RPMI7951 (cell line): ENCODE measurements at regions not wholly inside any gene's neighbourhood (a gene's known extent, or its start where the extent isn't known, plus 50 kb on each side); places are given as distances from the start of the nearest gene placed in this dataset.
"Not testable (repeated sequence)": the region's sequence is repeated elsewhere in the genome, so short reads cannot be mapped to it uniquely, and the experiment has no call there.

ENCODE experiments used
- DNase-seq: peaks from one replicate; pipeline ENCODE4 v3.0.0-alpha.2; 2012; ENCODE audit warnings: low read depth

DNA sequence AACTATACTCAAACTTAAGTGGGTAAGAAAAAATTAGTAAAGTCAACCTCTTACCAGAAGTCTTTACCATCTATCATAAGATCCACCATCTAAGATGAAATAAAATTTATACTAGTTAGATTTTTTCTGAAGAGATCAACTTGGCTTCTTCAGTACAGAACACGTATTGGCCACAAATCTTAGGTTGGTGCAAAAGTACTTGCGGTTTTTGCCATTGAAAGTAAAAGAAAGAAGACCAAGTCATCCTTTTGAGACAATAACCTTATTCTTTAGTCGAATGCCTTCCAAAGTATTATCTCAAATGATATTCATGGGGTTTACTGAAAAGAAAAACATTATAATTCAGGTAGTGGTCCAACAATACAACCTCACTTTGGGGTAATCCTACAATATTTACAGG, 292.6 kb upstream of the PTCHD4 start:
- DNase-seq: no peak

DNA sequence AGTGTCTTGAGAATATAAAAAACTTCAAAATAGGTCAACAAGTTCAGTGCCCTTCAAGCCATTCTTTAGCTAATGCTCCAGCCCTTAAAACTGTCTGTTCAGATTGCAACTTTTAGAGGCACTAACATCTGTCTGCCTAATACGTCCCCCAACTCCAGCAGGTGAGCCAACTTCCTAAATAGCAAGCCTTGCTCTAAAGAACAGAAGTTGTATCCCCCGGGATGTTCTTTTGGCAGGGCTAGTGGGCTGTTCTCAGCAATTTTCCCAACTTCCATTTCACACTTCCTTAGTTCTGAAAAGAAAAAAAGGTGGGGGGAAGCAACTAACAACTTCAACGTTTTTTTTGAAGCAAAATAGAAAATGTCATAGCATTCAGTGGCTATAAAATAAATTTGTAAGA, 290.0 kb upstream of the PTCHD4 start:
- no peak for DNase-seq

DNA sequence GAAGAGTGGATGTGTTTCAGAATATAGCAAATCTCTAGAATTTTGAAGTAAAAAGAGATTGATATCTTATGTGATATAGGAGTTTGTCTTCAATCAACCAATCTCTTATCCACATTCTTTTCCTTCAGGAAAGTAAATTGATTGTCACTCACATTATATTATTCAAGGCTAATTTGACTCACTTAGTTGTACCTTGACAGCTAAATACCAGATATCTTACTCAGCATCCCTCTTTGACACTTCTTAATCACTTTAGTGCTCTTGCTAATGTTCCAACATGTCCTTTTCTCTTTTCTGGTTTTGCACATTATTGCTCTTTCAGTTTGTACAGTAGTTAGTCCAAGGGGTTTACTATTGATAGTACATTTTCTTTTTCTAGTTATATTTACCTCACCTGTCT, 286.9 kb upstream of the PTCHD4 start:
- no peak for DNase-seq

DNA sequence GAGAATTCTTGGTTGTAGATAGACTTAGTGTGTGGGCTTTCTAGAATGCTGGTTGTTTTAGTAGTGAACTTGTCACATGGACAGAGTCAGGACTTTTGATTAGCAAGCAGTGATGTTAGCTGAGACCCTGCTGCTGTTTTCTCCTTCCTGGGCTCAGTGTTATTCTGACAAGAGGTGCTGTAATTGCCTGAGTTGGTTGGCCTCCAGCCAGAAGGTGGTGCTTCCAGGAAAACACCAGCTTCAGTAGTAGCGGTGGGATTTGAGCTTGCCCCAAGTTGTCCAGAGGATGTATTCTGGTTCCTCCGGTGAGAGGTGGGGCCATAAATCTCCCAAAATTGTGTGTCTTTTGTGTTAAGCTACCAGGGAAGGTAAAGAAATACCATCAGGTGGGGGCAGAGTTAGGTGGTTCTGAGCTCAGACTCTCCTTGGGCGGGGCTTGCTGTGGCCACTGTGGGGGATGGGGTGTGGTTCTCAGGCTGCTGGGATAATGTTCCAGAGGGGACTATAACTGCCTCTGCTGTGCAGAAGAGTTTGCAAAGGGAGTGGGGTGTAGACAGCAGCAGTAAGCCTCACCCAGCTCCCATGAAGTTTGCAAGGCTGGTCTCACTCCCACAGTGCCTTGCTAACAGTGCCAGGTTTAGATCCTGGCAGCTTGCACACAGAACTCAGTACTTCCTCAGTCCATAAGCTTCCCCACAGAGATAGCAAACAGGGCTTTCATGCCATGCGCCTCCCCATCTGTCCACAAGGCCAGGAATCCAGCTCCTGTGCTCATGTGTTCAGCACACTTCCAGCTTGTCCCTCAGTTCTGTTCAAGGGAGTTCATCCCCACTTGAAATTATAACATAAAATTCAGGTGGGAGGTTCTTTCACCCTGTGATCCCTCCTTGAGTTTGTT, 278.4 kb upstream of the PTCHD4 start:
- DNase-seq: no peak

DNA sequence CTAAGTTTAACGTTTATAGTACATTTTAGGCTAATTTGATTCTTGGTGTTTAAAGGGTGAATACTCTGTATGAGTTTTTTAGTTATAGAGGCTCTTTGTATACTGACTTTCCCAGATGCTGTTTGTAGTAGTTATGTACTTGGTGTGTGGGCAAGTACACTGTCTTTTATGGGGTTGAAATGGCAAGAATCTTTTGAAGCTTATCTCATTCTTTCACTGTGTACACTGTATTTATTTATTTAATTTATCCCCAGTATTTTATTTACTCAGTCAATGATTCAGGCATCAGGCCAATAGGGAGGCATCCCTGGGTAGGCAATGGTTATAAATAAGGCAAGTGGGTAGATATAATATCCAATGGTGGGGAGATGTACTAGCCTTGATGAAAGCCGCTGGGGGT, 277.0 kb upstream of the PTCHD4 start:
- DNase-seq: no peak

DNA sequence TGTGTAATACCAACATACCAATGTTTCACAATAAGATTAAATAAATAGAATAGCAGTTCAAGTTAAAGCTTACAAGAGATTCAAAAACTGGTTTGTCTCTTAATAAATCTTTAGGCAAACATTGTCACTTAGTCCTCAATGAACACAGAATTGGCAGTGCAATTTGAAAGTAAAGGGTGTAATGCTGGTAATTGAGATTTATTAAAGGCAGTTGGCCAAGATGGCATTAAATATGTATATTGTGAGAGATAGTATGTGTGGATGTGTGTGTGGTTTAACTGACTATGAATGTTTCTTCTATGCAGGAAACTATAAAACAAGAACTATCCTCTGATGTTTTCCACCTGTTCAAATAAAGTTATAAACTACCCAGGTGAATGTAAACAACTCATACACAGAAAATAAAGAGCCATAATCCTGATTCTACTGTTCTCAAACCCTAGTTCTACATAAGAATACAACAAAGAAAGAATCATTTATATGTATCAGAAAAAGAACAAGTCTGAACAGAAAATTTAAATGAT, 267.9 kb upstream of the PTCHD4 start:
- DNase-seq: no peak

DNA sequence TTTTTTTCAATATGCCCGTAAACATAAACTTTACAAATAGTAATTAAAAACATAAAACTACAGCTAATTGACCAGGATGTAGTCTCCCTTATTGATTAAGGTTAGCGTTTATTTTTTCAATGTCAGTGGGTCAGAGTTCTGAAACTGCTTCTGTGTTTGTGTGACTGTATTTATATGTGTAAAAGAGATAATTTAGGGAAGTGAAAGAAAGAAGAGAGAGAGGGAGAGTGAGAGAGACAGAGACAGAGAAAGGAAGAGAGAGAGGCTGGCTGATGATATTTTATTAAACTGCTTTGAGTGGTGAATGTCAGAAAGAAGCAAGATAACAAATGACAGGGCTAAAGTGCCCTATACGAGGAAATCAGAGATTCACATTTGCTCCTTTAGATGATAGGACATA, 266.1 kb upstream of the PTCHD4 start:
- no peak for DNase-seq

DNA sequence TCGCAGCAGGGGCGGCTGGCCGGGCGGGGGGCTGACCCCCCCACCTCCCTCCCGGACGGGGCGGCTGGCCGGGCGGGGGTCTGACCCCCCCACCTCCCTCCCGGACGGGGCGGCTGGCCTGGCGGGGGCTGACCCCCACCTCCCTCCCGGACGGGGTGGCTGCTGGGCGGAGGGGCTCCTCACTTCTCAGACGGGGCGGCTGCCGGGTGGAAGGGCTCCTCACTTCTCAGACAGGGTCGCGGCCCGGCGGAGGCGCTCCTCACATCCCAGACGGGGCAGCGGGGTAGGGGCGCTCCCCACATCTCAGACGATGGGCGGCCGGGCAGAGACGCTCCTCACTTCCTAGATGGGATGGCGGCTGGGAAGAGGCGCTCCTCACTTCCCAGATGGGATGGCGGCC, 260.2 kb upstream of the PTCHD4 start:
- not testable (repeated sequence) for DNase-seq

DNA sequence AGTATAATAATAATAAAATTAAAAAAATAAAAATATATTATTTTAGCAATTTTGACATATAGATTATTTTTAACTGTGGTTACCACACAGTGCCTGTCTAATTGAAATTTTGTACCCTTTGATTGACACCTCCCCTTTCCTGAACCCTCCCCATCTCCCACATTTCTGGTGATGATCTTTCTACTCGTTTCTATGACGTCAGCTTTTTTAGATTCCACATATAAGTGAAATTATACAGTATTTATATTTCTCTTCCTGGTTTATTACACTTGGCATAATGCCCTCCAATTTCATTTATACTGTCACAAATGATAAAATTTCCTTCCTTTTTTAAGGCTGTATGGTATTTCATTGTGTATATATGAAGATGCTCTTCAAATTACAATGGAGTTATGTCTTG, 258.1 kb upstream of the PTCHD4 start:
- no peak for DNase-seq

DNA sequence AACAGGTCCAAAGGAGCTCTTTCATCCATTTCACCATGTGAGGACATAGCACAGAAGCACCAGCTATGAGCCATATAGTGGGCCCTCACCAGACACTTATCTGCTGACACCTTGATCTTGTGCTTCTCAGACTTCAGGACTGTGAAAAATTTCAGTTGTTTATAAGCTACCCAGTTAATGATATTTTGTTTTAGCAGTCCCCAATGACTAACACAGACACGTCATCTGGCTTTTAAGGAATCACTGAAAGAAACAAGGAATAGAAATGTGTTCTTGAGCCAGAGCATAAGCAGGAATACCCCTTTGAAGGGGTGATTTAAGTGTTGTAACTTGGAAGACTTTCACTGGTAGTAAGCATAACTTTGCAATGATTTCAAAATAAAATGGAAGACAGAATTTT, 214.7 kb upstream of the PTCHD4 start:
- DNase-seq: no peak

DNA sequence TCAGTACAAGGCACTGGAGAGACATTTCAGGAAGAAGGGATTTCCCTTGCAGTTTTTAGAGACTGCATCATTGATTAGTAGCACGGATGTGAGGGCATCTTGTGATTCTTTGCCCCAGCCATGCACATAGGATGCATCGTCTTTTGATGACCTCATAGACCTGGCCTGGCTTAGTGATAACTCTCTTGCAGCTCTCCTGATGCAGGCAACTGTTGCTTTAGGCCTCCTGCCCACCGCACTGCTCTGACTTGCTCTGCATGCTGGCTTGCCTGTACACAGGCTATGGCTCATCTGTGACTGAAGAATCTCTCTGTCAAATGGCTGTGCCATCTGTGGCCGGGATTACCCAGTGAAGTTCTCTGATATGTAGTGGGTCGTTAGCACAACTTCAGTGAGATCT, 207.7 kb upstream of the PTCHD4 start:
- DNase-seq: no peak

DNA sequence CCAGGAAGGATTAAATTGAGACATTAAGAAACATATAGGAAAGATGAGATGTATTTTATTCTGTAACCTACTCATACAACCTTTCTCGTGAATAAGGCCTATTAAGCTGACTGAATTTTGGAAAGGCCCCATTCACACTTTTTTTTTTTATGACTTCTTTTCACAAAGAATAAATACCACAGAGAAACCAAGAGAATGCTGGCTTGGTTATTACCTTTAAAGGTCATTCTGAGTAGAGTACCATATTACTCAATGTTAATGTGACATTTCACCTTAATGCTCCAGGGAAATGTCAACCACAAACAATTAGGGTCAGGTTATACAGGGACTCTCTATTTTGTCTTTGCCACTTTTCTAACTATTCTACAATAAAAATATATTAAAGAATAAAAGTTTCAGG, 204.9 kb upstream of the PTCHD4 start:
- no peak for DNase-seq

DNA sequence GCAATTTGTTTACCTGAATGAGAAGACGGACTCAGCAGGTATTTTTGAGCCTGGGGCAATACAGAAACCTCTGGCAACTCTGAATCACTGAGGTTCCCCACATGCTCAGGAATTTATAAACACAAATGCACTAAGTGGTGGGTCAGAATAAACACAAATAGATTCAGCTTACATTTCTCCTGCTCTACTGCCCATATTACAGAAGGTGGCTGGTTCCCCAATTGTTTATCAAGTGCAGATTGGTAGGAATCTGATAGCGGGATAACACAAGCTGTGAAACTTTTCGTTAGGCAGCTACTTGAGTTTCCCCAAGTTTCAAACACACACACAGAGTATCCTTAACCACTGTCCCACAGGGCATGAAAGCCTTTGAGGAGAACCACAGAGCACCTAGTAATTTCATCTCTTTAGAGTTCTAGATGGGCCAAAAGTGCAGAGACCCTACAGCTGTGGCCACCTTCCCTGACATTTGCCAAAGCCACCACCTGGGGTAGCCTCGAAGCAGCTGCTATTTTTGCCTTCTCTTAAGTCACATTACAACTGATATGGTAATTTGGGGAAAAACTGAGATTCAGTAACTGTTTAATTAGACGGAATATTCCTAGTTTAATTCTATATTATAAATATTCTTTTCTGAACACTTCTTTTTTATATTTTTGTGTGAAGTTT, 204.2 kb upstream of the PTCHD4 start:
- DNase-seq: no peak

DNA sequence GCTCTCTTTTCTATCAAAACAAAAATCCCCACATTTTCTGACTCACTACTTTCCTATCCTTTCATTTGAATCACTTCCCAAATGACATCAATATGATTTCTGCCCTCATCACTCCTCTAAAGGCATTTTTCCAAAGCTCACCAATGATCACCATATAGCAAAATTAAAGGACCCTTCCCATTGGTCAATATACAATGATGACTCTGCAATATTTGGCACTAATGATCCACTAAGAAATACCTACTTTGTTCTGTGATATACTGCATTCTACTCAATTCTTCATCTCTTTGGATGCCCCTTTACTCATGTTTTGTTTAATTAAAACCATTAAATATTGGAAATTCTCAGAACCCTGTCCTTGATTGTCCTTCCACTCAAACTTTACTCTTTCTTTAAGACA, 200.3 kb upstream of the PTCHD4 start:
- DNase-seq: no peak

DNA sequence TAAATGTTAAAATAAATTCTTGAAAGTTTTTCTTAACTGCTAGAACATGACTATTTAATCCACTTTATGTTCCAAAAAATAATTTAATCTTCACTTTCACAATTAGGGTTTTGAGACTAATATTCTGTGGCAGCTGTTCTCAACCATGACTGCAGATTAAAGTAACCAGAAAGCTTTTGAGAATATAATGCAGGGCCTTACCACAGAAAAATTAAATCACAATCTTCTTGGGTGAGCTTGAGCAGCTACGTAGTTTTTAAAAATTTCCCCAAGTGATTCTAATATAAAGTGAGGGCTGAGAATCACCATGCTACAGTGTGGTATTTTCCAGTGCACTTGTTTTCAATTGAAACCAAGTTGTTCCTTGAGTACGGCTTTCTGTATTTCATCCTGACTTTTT, 196.6 kb upstream of the PTCHD4 start:
- DNase-seq: no peak

DNA sequence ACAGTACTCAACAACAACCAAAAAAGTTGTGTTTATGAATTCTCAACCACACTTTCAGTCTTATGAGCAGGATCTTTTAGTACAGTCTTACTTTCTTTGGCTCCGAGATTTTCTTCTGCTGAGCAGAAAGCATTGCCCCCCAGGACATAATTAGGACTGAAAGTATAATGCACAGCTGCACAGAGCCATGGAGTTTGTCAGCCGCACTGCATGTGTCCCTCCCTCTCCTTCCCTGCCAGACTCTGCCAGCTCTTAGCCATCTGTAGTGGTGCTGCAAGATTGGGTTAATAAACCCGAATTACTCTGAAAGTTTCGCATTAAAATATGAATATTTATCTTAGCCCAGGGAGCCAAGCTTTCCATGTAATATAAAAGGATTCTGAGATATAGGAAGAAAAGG, 179.6 kb upstream of the PTCHD4 start:
- no peak for DNase-seq

DNA sequence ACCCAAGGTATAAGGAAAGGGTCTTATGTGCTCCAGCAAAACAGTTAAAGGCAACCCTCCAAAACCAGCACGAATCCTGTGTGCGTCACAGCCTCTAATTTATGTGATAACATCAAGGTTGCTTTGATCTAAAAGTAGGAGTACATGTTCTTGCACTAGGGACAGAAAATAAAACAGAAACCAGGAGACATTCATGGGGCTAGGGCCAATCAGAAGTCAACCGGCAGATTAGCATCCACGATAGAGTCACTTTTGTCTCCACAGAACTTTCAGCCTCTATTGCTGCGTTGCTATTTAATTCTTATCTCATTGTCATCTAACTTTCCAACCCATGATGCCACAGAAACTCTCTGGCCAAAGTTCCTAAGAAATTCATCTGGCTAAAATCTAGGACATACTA, 178.8 kb upstream of the PTCHD4 start:
- DNase-seq: peak; percentile 16

DNA sequence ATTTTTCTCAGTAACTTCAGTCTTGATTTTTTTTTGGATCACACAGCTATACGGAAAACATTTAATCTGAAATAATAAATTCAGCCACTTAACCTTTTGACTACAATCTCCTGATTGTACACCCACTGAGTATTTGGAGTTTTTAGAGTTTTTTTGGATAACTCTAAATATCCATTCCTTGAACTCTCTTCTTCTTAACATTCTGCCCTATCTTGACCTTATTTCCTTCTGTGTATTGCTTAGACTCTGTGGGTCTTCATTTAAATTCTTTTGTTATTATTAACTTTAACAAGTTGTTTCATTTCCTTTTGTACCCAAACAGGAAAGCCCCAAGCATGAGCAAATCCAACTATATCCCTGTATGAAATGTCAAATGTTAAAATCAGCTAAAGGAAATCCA, 170.2 kb upstream of the PTCHD4 start:
- no peak for DNase-seq

DNA sequence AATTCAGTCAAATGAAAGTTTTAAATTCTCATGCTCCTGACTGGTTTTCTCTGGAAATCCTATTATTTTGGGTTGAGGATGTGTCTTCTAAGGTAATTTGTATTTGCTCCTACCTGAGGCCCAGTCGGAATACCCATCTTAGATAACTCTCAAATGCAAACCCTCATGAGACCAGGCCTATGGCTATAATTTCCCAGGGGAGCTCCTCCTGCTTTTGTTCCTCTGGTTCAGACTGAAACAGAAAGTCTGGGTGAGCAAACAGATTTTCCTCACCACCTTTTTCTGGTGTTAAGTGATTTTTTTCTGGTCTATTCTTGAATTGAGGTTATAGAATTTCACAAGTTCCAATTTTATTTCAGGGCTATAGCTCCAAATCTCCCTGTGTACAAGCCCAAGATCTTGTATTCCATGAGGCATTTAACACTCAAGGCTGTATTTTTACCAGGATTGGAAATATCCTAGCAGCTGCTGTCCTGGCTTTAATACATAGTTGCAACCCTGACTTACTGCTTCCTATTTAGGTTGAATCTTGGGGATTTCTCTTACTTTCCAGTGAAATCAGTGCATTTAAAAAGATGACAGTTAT, 169.1 kb upstream of the PTCHD4 start:
- DNase-seq: no peak

DNA sequence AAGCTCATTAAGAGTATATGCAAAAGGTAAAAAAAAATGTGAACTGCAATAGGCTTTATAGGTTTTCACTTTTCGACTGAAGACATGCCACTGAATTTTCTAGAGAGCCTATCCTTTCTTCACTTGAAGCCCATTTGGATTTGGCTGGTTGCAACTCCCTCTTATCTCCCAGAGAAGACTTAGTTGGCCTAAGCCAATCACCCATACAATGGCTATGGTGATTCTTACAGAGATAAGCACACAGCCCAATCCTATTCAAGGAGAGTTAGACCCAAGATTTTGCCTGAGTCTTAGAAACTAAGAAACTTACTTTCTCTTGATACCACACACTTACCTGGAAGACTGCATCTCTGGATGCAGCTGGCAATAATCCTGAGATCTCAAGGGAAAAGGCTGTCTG, 167.3 kb upstream of the PTCHD4 start:
- no peak for DNase-seq

DNA sequence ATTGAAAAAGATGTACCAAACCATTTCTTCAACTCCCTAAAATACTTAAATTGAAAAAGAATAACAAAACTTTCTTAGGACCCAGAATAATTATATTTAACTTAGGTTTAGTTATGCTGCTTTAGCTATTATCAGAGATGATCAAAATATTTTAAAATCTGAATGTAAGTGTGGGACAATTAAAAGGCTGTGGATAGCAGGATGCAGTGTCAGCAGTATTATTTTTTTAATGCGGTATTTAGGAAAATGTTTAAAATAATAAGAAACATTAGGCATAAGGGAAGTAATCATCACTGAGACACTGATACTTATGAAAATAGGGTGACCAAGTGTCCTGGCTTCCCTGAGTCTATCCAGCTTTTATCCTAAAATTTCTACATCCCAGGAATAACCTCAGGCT, 161.5 kb upstream of the PTCHD4 start:
- DNase-seq: no peak

DNA sequence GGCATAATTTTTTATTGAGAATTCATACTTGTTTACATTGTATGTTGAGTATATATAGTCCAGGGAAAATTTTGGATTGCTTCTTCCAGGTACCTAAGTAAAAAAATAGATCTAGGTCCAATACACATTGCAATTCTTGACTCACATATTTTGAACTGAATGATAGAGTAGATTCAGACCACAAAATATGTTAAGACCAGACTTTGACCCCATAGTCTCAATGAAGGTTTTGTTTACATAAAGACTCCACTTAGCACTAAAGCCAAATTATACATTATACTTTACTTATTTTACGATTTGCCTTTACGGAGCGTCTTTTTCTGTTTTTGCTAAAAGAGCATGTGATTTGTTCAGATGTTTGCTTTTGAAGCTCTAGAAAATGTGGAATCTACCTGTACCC, 144.1 kb upstream of the PTCHD4 start:
- no peak for DNase-seq

DNA sequence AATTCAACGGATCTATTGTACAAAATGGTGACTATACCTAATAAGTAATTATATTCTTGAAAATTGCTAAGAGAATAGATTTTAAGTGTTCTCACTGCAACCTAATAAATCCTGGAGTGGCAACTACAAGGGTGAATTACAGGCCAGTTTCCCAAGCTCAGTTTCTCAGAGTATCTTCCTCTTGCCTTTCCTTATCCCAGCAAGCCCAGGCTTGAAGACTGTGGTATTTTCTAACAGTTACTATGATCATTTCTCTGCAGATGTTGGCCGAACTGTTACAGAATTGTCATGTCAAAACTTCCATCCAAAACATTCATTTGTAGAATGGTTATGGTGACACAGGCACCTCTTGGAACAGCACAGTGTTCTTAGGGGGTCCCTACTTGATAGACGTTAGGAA, 138.1 kb upstream of the PTCHD4 start:
- DNase-seq: no peak
